ENCODE measurements at regions not wholly inside any gene's neighbourhood (a gene's known extent, or its start where the extent isn't known, plus 50 kb on each side); places are given as distances from the start of the nearest gene placed in this dataset.

GRCh38 chr11:133698654-133699053, 146.7 kb downstream of the SPATA19 start:
- in situ Hi-C loops (cut with MboI): no loop called here
- no TSS peak for BruUV-seq (replicated peaks)
- FAIRE-seq: no peak

More at GRCh38 chr11:133698654-133699053, 146.7 kb downstream of the SPATA19 start:
- Histone ChIP-seq H3K9me3 (replicated peaks; ENCODE audit: control insufficient read depth, insufficient read depth, low read depth, low read length) (no peaks in the 10 kb centered on the region), H3K36me3 (ENCODE audit: control insufficient read depth, insufficient read depth, low read length) (no peaks in the 10 kb centered on the region), H3K9ac (ENCODE audit: insufficient read depth in 1 of 2, low read depth in 2 of 2, low read length in 2 of 2) (no peak overlapping the region), H4K20me1 (replicated peaks; ENCODE audit: control insufficient read depth, insufficient read depth, low read length) (no peaks in the 10 kb centered on the region), H3K27me3 (ENCODE audit: control insufficient read depth in 2 of 2, insufficient read depth in 2 of 2, low read length in 2 of 2) (no peaks in the 10 kb centered on the region), H3K79me2 (ENCODE audit: control insufficient read depth, insufficient read depth, low read length) (no peaks in the 10 kb centered on the region), H3K4me1 (replicated peaks in 1 of 2; ENCODE audit: control insufficient read depth in 2 of 2, insufficient read depth in 2 of 2, low read length in 2 of 2) (no peaks in the 10 kb centered on the region), H2AFZ (ENCODE audit: low read depth, low read length) (no peak overlapping the region), H3K4me2 (ENCODE audit: insufficient read depth, low read length) (no peak overlapping the region), H3K9me1 (ENCODE audit: control insufficient read depth, insufficient read depth, low read length) (no peaks in the 10 kb centered on the region), H3K4me3 (no peak overlapping the region), H3K27ac (ENCODE audit: extremely low read depth, low read depth, low read length) (no peak overlapping the region)
- POLR2A ChIA-PET: no interaction called here
- ATAC-seq (no peak), DNase-seq (ENCODE audit: extremely low read depth in 1 of 4, low spot score in 3 of 4) (no peak)
- TF ChIP-seq ZBTB40 (IDR thresholded peaks at IDR 0.05) (no peak), ZBTB40 (CRISPR knock-in tag; IDR thresholded peaks at IDR 0.05) (no peak), TFAM (CRISPR knock-in tag; conservative IDR thresholded peaks at IDR 0.05) (no peak), ZNF24 (IDR thresholded peaks at IDR 0.05) (no peak), POLR3A (IDR thresholded peaks at IDR 0.05; ENCODE audit: borderline replicate concordance, extremely low read depth, insufficient read depth, insufficient read length) (no peak), ZBTB5 (IDR thresholded peaks at IDR 0.05) (no peak), ZNF347 (CRISPR knock-in tag; IDR thresholded peaks at IDR 0.05; ENCODE audit: low read depth) (no peak), NR2C2 (CRISPR knock-in tag; IDR thresholded peaks at IDR 0.05) (no peak), NR2C2 (tag; IDR thresholded peaks at IDR 0.05) (no peak), ZNF280B (CRISPR knock-in tag; IDR thresholded peaks at IDR 0.05) (no peak), NFYB (IDR thresholded peaks at IDR 0.05; ENCODE audit: extremely low read depth, insufficient read length) (no peak)
- CTCF ChIA-PET (ENCODE audit: low intra/inter-chr PET ratio): no interaction called here
- intact Hi-C loops (cut with micrococcal nuclease): no loop called here
- WGBS (ENCODE audit: insufficient coverage, low coverage, missing lambda C conversion rate): 0% methylated on average over 1 of the region's 1 CpG
